BJ (cell line): ENCODE measurements at regions not wholly inside any gene's neighbourhood (a gene's known extent, or its start where the extent isn't known, plus 50 kb on each side); places are given as distances from the start of the nearest gene placed in this dataset.

Experiments
- CTCF ChIA-PET: fragments of 350-600 bp; formaldehyde crosslinking; extraction: SDS; loops from one replicate; lab custom pipeline; 2021; ENCODE audit warnings: antibody characterized with exemption, inconsistent platforms; lab: Yijun Ruan, JAX
- POLR2A ChIA-PET: fragments of 300-600 bp; sonication (Branson Sonifier 250); formaldehyde crosslinking; extraction: SDS; loops from one replicate; lab custom pipeline; 2021; ENCODE audit warnings: antibody characterized with exemption; lab: Charles Lee
- DNase-seq: peaks from one replicate; pipeline ENCODE4 v3.0.0-alpha.2; 2011; ENCODE audit warnings: low read depth
- H3K27me3 ChIP-seq: 2 replicates; pipeline ENCODE4 v1.6.0; 2011; ENCODE audit warnings: low read length; ENCODE audit not compliant: control insufficient read depth, insufficient read depth
- H3K36me3 ChIP-seq: 2 replicates; pipeline ENCODE4 v1.5.1; 2011; ENCODE audit warnings: low read length; ENCODE audit not compliant: control insufficient read depth, insufficient read depth
- H3K4me3 ChIP-seq: 2 replicates; pipeline ENCODE4 v1.5.1; 2011; ENCODE audit warnings: low read depth, mild to moderate bottlenecking, control low read depth, low read length
- CTCF ChIP-seq: IDR thresholded peaks from 2 replicates; pipeline ENCODE4 v1.5.1; 2011; ENCODE audit warnings: low read depth, mild to moderate bottlenecking, control low read depth, inconsistent platforms, low read length, moderate library complexity; ENCODE audit not compliant: insufficient read depth

DNA sequence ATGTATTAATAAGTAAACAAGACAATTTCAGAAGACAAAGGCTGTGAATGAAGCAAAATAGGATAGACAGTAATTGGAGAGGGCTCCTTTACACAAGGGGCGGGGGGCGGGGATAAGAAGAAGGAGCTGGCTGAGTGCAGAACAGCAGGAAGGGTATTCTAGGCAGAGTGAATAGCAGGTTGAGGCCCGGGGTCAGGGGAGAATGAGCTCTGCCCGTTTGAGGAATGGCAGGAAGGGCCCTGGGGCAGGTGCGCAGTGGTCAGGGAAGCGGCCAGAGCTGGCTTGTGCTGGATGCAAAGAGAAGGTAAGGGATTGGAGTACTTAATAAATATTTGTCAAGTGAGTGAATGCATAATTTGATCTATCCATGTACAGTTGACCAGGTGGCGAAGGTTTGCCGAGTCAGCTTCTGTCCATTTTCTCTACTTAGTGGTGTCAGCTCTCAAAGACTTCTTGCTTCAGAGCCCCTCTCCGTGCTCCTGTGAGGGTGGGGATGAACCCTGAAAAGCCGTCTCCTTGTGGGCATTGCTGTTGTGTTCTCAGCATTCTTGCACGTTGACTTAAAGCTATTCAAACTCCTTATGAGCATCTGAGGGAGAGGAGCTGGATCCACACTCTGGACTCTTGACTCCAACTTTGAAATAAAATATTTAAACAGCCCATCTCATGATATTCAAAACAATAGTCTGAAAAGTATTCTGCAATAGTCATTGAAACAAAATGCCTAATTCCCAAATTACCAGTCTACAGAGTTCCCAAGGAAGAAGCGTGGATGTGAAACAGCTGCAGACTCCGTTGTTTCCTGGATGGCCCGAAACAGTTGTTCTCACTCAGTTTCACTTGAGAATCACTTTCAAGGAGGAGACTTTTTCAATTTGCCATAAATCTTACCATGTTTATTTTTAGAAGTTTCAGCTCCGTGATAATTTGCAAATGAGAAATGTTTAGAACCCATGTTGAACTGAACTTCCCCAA, 105.1 kb downstream of the EDN3 start:
- CTCF ChIA-PET, result interaction anchor here (0.8 to 2.6 kb wide), 3 partner anchors 18 to 535 kb away, joined by 4 to 6 read pairs (median 5); no protein-coding TSS in a partner anchor
- Histone ChIP-seq H3K36me3 (no peaks in the 10 kb centered on the region), H3K4me3 (no peak overlapping the region), H3K27me3 (peaks cover 5% of the 10 kb centered on the region; the same call in 1 of the 2 replicates)
- no peak for DNase-seq
- POLR2A ChIA-PET, result no interaction called here
- no peak for TF ChIP-seq CTCF

DNA sequence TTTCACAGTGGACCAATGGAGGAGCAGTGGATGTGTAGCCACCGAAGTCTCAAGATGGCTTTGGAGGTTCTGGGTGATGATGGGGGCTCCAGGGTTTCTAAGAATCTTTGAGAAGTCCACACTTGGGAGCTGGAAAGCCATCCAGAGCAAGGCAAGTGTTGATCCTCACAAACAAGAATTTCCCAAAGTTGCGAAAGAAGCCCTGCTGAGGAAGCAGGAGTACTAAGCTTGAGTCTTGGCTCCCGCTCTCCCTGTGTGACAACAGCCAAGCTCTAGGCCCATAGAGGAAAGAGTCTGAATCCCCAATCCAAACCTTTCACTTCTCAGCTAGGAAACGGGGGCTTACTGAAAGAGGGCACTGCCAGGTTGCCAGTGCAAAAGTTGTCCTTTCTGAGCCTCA, 106.0 kb downstream of the EDN3 start:
- ChIA-PET POLR2A (no interaction called here), CTCF (no interaction called here)
- TF ChIP-seq CTCF, result no peak
- H3K36me3 ChIP-seq, result no peaks in the 10 kb centered on the region
- no peak overlapping the region for H3K4me3 ChIP-seq
- peaks cover 5% of the 10 kb centered on the region; the same call in 1 of the 2 replicates for H3K27me3 ChIP-seq
- DNase-seq, result no peak

GRCh38 chr20:59411170-59411569, 110.8 kb downstream of the EDN3 start:
- H3K4me3 ChIP-seq, result no peak overlapping the region
- no peak for DNase-seq
- ChIA-PET POLR2A (no interaction called here), CTCF (no interaction called here)
- H3K27me3 ChIP-seq, result no peaks in the 10 kb centered on the region
- TF ChIP-seq CTCF, result no peak
- H3K36me3 ChIP-seq, result no peaks in the 10 kb centered on the region

DNA sequence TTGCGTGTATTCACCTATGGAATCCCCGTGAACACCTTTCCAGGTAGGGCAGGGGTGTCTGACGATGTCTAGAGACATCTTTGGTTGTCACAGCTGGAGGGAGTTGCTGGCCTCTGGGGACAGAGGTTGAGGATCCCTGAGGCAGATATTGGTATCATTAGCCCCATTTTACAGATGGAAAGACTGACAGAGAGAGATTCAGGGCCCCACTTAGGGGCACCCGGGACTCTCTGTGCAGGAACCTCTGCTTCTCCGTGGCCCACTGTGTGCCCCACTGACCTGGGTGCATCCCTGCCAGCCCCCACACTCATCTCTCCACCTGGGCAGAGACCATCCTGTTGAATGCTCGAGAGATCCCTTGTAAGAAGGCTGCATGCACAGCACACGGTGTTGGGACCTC, 111.2 kb downstream of the EDN3 start:
- H3K36me3 ChIP-seq, result no peaks in the 10 kb centered on the region
- POLR2A ChIA-PET, result no interaction called here
- DNase-seq, result no peak
- TF ChIP-seq CTCF, result no peak
- H3K4me3 ChIP-seq, result no peak overlapping the region
- CTCF ChIA-PET, result no interaction called here
- H3K27me3 ChIP-seq, result no peaks in the 10 kb centered on the region

DNA sequence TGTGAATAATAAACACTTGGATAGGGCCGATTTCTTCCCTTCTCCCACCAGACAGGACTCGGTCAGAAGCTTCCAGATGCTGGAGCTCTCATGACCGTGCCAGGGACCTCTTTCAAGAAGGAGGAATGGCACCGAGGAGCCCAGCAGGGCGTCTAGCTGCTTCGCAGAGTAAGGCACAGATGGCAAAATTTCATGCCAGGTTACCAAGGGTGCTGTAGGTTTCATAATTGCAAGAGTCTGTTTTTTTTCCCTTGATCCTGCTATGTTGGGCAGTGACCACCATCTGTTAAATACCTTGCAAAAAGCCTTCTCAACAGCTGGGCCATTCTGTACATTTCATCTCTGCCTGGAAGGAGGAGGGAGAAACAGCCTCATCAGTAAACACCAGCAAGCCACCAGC, 111.8 kb downstream of the EDN3 start:
- Histone ChIP-seq H3K27me3 (no peaks in the 10 kb centered on the region), H3K36me3 (no peaks in the 10 kb centered on the region), H3K4me3 (no peak overlapping the region)
- no peak for TF ChIP-seq CTCF
- no peak for DNase-seq
- CTCF ChIA-PET, result no interaction called here
- POLR2A ChIA-PET, result no interaction called here
